GM21576 (cell line): ENCODE measurements at regions not wholly inside any gene's neighbourhood (a gene's known extent, or its start where the extent isn't known, plus 50 kb on each side); places are given as distances from the start of the nearest gene placed in this dataset.

Experiments used
- ATAC-seq: cut with Tn5 transposase; IDR thresholded peaks from one replicate; pipeline ENCODE4 v1.9.1; 2021; ENCODE audit warnings: mild to moderate bottlenecking, moderate library complexity; ENCODE audit not compliant: unreplicated experiment

- ATAC-seq = no peak
Observed at GRCh38 chr18:40524881-40525280, 1430.2 kb upstream of the PIK3C3 start.

GRCh38 chr18:40523287-40523686 is 1431.7 kb upstream of the PIK3C3 start:
- no peak for ATAC-seq

GRCh38 chr18:40501026-40501425 is 1454.0 kb upstream of the PIK3C3 start:
- no peak for ATAC-seq

GRCh38 chr18:40494603-40495002 is 1460.4 kb upstream of the PIK3C3 start:
- no peak for ATAC-seq

- ATAC-seq = no peak
Observed at GRCh38 chr18:40493316-40493715, 1461.7 kb upstream of the PIK3C3 start.

- ATAC-seq = no peak
Observed at GRCh38 chr18:40489301-40489700, 1465.7 kb upstream of the PIK3C3 start.

GRCh38 chr18:40485318-40485717 is 1469.7 kb upstream of the PIK3C3 start:
- ATAC-seq = no peak

- ATAC-seq = no peak
Observed at GRCh38 chr18:40473221-40474029, 1481.6 kb upstream of the PIK3C3 start.

DNA sequence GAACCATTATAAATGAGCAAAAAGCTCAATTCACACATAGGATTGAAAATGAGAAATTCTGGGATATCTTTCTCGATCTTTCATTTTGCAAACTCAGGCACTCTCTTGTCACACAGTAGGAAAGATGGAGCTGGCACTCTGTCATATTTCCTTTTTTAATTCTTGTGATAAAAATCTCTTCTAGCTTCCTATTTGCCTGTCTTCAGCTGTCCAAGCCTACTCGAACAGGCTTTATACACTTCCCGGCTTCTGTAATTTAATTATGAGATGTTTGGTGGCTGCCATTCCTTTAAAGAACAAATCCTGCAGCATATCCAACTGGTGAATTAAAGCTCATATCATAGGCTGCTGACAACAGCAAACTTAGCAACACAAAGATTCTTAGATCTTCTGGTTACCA is 1484.3 kb upstream of the PIK3C3 start:
- ATAC-seq = no peak

- ATAC-seq = no peak
Observed at GRCh38 chr18:40469851-40470250, 1485.2 kb upstream of the PIK3C3 start.

GRCh38 chr18:40469316-40469715 is 1485.7 kb upstream of the PIK3C3 start:
- no peak for ATAC-seq

GRCh38 chr18:40464032-40464431 is 1491.0 kb upstream of the PIK3C3 start:
- ATAC-seq = no peak

DNA sequence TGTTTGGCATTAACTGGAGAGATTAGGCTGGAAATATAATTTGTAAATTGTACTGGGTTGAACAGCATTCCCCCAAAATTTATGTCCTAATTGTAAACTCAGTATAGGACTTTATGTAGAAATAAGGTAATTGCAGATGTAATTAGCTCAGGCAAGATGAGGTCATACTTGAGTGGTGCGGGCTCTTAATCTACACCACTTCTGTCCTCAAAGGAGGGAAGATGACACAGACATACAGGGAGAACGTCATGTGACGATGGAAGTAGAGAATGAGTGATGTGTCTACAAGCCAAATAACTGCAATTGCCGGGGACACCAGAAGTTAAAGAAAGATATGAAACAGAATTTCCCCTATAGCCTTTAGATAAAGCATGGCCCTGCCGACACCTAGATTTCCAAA is 1501.1 kb upstream of the PIK3C3 start:
- ATAC-seq = no peak

DNA sequence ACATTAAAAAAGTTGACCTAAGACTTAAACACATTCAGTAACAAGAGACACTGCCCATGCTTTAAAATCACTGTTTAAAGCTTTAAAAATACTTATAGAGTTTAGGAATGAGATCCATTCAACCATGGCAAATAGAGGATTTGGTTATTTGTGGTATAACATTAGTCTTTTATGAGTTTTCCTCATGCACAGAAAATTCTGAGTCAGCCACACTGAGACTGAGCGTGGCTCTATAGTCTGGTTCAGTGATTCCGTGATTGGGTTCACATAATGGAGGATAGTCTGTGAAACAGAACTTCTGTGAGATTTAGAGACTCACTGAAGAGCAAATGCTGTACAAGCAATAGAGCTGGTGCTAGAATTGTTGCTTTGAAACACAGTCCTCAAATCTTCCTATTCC is 1502.4 kb upstream of the PIK3C3 start:
- no peak for ATAC-seq

- no peak for ATAC-seq
Observed at GRCh38 chr18:40450751-40451150, 1504.3 kb upstream of the PIK3C3 start.

GRCh38 chr18:40447820-40448219 is 1507.2 kb upstream of the PIK3C3 start:
- no peak for ATAC-seq

DNA sequence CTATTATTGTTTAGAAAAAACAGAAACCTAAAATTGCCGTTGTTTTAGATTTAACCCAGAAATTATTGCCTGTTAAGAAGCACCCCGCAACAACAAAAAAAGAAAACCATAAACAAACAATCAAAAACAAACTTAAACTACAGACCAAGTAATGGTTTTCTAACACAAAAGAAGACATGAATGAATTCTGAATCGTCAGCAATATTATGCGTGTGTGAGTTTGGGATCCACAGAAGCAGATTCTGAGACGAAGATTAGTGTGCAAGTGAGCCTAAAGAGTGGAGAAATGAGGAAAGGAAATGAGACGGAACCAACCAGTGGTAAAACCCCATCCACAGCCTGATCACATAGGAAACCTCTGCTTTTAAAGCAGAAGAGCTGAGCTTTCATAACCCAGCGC is 1514.9 kb upstream of the PIK3C3 start:
- ATAC-seq = no peak

DNA sequence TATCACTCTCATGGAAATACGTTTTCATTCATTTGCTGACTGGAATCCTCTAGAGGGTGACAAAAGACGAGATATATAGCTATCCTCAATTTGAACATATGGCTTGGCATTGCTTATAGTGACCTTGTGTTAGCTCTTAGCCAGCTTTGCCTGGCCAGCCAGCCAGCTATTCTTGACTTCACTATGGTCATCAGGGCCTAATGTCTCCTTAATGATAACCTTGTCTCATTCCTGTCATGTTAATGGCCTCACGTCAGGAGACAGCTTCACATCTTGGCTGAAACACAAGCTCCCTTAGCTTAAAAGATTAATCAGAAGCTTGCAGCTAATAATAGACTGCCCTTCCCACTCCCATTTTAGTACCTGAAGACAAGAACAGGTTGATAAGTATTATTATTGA is 1517.5 kb upstream of the PIK3C3 start:
- ATAC-seq = no peak

DNA sequence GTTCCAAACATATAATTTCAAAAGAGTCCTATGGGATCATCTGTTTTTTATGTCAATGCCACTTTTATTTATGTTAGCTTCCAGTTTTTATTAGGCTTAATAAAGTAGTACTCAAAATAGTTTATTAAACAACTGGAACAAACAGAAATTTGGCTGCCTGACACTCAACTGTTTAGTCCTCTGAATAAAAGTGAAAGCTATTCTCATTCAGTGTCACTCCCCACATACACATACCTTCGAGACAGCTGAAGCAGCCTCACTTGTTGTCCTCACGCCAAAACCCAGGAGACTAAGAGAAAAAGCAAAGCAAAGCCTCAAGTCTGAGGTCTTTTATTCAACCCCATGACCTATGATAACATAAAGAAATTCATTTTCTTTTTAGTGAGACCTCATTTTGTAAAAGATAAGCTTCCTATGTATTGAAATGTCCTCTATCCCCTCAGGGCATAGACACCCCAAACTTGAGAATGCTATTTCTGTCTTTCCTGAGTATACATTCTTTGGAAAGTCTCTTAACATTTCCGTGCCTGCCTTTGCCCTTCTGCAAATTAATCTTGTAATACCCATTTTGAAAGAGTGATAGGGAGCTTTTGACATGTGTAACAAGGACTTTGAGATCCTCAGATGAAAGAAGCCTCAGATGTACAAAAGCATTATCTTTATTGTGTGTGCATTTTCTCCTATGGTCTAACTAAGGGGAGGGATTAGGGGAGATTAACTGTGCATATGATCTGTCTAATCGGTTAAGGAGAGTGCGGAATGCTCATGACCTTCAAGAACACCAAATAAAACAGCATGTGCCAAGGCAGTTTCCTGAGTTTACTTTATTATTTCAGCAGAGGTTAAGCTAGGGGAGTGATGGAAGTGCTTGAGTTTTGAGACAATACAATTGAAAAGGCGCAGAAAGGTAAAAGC is 1523.7 kb upstream of the PIK3C3 start:
- no peak for ATAC-seq

DNA sequence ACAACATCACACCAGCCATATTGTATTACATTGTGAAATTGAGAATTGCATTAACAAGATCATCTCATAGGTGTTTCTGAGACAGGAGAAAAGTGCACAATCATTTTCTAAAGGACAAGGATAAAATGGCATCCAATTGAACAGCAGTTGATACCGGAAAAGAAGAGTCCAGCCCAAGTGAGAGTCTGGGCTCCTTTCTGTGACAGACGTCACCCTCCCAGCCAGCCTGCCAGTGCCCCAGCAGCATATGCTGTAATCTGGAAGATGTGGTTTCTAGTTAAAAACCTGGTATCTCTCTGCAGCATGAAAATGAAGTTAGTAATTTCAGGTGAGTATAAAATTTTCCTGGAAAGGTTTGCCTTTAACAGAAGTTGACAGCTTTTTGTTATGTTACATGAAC is 1531.7 kb upstream of the PIK3C3 start:
- no peak for ATAC-seq

DNA sequence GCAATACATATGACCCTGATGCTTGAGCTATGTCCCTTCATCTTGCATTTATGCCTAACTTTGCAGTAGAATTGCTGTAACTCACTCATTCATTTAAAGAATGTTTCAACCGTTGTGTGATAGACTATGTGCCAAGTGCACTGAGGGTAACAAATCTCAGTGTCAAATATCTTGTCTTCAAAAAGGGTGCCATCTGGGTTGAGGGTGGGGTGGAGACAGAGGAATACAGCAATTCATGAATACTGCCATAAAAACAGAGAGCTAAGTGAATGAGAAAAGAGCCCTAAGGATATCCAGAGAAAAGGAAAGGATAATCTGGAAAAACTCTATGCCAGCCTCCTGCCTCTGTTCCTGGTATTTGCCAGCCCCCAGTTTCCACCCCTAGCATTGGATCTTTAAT is 1534.4 kb upstream of the PIK3C3 start:
- ATAC-seq = no peak

DNA sequence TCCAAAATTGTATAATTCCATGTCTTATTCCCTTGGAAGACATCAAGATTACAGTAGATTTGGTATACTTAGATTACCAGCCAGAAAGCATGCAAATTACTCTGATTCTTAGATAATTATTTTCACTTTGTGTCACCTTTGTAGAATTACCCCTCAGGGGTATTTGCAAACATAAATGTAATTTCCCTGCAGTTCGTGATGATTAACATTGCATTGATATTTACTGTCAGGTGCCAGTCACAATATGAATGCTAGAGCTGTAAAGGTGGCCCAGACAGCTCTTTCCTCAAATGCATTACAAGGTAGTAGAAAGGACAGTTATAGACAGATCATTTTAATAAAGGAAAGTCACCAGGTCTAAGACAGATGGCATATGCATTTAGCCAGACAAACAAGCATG is 1537.5 kb upstream of the PIK3C3 start:
- ATAC-seq = no peak
